HS-5 (cell line): ENCODE measurements at regions not wholly inside any gene's neighbourhood (a gene's known extent, or its start where the extent isn't known, plus 50 kb on each side); places are given as distances from the start of the nearest gene placed in this dataset.

Experiments
- DNase-seq: peaks from one replicate; pipeline ENCODE4 v3.0.0-alpha.2; 2012; ENCODE audit warnings: low read depth

- DNase-seq: no peak
Measured at GRCh38 chr4:140281828-140282552, 91.5 kb upstream of the SCOC start.

DNA sequence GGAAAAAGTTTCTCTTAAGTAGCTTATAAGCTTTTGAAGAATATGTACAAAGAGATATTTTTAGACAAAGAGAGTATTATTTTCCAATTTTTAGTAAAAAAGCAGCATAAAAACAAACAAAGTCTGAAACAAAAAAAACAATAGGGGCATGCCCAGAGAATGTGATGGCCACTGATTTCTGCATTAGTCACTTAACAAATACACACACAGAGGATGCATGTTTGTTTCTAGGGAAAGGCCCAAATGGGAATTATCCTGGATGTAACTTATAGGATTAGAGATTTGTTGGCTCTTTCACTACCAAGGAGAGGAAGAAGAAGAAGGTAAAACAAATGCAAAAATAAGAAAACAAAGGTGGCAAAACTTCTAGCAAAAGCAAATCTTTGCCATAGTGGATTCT lies 95.9 kb upstream of the SCOC start:
- no peak for DNase-seq

- no peak for DNase-seq
Measured at GRCh38 chr4:140271553-140271952, 101.9 kb upstream of the SCOC start.

GRCh38 chr4:140269369-140269768 lies 104.1 kb upstream of the SCOC start:
- no peak for DNase-seq

GRCh38 chr4:140268186-140268841 lies 105.1 kb upstream of the SCOC start:
- no peak for DNase-seq

DNA sequence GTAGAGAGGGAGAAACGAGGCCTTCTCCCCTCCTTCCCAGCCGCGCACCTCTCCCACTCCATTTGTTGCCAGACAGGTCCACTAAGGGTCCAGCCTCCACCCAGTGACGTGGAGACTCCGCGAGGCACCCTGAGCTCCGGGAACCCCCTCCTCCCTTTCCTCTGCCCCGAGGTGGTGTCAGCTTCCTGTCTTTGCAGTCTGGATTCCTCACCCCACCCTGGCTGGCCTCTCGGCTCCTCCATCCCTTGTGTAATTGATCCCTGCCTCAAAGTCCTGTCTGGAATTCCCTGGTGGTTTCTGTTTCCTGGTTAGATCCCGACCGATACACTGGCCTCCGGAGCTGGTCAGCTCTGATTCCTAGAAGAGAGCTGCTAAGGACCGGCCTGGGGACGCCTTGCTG lies 105.9 kb upstream of the SCOC start:
- DNase-seq: no peak

DNA sequence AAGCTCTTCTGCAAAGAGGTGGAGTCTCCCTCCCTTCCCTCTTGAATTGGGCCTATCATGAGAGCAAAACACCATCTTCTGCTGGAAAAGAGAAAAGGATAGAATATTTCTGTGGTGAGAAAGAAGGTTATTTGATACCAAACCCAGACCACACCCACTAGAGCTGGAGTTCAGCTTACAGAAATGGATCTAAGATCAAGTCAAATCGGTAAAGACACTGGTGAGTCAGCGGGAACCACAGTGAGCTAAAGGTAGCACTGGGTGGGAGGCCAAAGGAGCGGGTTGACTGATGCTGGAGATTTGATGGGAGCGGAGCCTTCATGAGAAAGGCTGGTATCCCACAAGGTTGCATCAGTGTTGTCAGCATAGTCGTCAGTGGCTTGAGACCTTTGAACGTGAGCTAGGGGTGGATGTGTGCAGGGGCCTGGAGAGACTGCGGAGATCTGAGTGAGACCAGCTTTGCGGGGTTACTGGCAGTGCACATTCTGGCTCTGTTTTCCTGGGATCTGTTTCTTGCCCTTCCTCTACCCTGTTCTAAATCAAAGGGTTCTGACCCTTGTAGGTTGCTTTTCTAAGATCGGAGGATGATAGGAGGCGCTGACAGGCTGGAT lies 106.4 kb upstream of the SCOC start:
- no peak for DNase-seq

DNA sequence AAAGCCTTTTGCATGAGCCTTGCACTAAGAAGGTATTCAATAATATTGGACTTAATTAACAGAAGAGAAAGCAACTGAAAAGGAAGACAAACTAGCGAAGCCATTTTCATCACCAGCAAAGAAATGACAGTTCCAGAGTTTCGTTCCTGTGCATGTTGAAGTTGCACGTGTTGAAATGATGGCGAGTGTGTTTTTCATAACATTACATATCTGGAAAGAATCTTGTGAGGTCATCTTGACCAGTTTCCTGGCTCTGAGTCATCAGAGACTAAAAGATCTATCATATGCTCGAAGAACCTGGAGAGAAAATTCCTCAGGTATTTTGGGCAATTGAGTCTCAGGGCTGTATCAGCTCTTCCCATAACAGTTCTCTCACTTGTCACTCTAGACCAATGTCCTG lies 106.2 kb upstream of the MAML3 start:
- peak; percentile 83 for DNase-seq

- no peak for DNase-seq
Measured at GRCh38 chr4:140258476-140258875, 104.5 kb upstream of the MAML3 start.

- DNase-seq: no peak
Measured at GRCh38 chr4:140257461-140258305, 103.7 kb upstream of the MAML3 start.

DNA sequence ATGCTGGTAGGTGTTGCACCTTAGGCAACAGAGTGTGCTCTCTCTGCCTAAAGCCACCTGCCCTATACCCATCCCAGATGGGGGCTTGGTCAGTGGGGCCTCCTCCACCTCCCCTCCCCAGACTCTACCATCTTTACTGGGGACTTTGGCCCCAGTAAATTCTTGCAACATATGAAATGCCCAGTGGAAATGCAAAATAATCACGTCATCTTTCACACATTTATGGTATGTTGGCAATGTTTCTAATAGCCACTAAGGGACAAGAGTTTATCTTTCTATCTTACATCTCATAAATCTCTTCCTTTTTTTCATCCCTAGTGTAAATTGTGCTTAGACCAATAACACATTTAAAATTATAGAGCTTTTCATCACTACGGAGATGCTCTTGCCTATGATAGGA lies 103.0 kb upstream of the MAML3 start:
- peak; percentile 53 for DNase-seq

DNA sequence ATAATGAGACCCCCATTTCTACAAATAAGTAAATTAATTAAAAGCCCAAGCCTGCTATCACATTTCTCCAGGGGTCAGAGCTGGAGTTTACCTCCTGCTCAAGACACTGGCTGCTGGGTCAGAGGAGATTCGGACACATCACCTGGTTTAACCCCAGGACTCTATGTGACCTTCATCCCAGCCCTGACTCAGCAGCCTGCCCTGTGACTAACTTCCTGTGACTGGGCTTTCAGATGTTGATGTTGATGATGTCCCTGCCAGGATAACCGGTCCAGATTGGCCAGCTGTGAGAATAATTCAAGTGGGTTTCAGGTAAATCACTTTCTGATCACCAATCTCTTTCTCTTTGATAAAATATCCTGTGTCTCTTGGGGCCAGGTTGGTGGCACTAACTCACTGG lies 102.4 kb upstream of the MAML3 start:
- peak; percentile 50 for DNase-seq

DNA sequence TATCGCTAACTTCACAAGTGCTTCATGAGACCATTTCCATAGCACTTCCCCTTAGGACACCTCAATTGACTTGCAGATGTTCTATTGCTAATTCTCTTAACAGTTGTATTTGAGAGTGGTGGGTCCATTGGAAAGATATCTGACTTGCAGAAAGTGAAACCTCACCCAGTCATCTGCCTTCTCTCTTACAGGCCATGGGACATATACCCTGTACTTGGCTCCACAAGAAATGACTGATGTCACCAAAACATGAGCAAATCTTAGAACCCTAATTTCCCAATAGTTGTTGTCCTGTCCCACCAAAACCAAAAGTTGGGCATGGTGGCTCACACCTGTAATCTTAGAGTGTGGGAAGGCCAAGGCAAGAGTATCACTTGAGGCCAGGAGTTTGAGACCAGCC lies 101.9 kb upstream of the MAML3 start:
- no peak for DNase-seq

DNA sequence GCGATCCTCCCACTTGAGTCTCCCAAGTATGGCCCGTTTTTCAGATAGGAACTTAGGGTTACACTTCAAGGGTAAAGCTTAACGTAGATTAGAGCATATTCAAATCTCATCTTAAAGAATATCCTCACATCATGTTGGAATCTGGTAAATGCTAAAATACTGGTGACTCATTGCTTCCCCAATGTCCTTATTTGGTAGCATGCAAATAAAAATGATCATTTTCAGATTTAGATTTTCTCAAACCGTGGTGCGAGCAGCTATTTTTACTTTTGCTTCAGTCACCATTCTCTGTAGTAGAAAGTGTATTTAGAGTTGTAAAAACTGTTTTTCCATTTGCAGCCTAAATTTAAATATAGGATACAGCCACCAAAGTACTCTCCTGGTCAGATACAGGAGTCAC lies 101.5 kb upstream of the MAML3 start:
- no peak for DNase-seq

DNA sequence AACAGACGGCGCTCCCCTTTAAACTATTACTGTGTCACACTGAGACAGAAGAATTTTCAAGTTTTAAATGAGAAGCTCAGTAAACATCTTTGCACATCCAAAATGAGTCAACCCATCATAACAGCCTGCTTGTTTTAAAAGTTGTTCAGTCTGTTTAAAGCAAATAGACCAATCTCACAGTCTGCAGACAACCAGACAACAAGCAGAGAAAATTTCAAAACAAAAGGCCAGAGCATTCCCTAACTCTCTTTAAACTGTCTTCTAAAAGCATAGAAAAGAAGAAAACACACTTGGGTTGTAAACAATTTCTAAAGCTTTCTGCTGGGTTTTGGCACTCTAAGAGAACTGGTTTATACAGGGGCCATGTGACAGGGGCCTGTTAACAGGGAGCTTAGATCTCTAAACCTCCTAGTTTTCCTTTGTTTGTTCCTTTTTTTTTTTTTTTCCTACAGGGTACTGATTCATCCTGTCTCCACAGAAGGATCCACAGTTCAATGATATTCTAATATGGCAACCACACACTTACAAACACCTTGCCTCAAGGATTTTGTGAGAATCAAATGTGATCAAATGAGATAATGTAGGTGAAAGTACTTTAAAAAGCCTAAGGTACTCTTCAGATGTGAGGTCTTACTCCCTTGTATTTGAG lies 100.8 kb upstream of the MAML3 start:
- DNase-seq: no peak

- DNase-seq: no peak
Measured at GRCh38 chr4:140253556-140254027, 99.6 kb upstream of the MAML3 start.

DNA sequence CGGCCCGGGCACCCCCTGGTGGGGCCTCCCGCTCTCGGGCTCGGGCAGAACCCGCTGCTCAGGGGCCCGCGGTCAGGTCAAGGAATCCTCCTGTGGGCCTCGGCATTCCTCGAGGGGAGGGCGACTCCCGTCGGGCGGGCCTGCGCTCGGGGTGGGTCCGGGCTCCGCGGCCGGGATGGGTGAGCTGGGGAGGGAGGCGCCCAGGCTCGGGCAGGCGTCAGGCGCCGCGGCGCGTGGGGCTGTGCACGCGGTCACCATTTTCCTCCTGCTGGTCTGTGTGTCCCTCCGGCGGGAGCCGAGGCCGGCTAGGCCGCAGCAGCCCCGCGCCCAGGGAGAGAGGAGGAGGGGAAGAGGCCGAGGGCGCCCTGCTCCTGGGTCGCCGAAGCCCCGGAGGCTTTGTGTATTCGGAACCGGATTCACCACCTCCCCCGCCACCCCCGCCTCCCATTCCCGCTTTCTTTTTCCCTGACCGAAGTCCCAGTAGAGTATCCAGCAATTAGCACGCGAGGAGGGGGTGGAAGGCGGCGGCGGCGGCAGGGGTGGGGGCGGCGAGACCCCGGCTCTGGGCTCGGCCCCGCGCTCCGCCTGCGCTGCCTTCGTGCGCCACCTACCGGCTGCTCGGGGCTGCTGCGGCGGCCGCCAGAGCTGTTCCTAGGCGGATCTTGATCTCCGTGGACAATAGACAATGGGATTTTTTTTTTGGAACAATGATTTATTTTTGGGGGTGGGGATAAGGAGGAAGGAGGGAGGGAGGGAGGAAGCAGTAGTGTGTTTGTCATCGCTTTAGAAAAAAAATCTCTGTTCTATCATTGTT lies 99.0 kb upstream of the MAML3 start:
- no peak for DNase-seq

GRCh38 chr4:140252141-140252741 lies 98.3 kb upstream of the MAML3 start:
- DNase-seq: no peak

DNA sequence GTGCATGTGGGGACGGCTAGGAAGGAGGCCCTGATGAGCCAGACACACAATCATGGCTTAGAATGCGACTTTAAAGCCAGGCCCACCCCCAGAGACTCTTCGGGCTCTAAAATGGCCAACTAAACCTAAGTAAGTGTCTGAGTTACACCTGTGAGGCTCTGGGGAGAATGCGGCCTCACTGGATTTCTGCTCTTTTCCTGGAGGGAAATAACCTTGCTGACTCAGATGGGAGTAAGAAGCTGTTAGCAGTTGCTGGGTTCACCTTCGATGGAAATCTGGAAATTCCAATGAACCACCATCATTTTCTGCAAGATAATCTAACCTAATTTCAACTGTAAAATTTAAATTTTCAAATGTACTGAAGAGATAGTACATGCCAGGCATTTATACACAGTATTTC lies 97.6 kb upstream of the MAML3 start:
- no peak for DNase-seq

DNA sequence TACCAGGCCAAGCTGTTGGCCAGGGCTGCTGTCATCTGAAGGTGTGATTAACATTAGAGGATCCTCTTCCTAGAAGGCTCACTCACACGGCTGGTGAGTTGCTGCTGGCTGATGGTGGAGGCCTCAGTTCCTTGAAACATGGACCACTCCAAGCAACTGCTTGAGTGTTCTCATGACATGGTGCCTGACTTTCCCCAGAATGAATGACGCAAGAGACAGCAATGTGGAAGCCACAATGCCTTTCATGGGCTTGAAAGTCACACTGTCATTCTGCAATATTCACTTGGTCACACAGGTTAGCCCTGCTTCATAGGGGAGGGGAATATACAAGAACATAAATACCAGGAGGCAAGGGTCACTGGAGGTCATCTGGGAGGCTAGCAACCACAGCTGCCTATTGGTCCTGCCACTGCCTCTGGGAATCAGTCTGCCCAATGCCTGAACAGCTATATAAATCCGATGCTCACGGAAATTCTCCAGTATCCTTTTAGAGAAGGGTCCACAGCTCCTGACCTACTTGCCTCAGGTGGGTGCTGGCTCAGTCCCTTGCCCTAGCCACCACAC lies 97.1 kb upstream of the MAML3 start:
- no peak for DNase-seq
